ENCODE measurements at regions not wholly inside any gene's neighbourhood (a gene's known extent, or its start where the extent isn't known, plus 50 kb on each side); places are given as distances from the start of the nearest gene placed in this dataset.

DNA sequence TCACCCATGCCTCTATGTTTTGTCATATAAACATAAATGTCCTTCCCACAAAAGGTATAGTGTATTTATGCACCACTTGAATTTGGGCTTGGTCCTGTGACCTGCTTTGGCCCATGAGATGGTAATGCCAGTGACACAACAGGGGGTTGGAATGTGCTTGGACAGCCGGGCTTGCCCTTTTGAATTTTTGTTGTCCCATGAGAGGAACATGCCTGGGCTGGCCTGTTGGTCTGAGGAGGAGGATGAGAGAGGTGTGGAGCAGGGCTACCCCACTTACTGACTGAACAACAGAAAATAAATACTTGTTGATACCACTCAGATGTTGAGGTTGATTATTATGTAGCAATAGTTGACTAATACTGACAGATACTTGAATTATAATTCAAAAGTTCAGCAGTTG, 63.2 kb upstream of the TCF4 start:
- no peak overlapping the region for H3K27ac ChIP-seq (ENCODE audit: low read length)
- in situ Hi-C loops (cut with HindIII; ENCODE audit: low pct_unique_long_range_greater_than_20kb, low sequenced_read_pairs) = no loop called here
- POLR2A ChIA-PET = no interaction called here
- CTCF ChIA-PET = no interaction called here
- no peaks in the 10 kb centered on the region for H3K36me3 ChIP-seq (ENCODE audit: control insufficient read depth, insufficient read depth, low read length)
- DNase-seq (ENCODE audit: low read depth, low spot score) (no peak), ATAC-seq (no peak)
- TF ChIP-seq SIN3A (IDR thresholded peaks at IDR 0.05; ENCODE audit: borderline replicate concordance, insufficient read depth, low read depth, low read length) = no peak
- TF ChIP-seq, protein P1, sequence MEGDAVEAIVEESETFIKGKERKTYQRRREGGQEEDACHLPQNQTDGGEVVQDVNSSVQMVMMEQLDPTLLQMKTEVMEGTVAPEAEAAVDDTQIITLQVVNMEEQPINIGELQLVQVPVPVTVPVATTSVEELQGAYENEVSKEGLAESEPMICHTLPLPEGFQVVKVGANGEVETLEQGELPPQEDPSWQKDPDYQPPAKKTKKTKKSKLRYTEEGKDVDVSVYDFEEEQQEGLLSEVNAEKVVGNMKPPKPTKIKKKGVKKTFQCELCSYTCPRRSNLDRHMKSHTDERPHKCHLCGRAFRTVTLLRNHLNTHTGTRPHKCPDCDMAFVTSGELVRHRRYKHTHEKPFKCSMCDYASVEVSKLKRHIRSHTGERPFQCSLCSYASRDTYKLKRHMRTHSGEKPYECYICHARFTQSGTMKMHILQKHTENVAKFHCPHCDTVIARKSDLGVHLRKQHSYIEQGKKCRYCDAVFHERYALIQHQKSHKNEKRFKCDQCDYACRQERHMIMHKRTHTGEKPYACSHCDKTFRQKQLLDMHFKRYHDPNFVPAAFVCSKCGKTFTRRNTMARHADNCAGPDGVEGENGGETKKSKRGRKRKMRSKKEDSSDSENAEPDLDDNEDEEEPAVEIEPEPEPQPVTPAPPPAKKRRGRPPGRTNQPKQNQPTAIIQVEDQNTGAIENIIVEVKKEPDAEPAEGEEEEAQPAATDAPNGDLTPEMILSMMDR (IDR thresholded peaks at IDR 0.05) = no peak
- TF ChIP-seq, protein P2, sequence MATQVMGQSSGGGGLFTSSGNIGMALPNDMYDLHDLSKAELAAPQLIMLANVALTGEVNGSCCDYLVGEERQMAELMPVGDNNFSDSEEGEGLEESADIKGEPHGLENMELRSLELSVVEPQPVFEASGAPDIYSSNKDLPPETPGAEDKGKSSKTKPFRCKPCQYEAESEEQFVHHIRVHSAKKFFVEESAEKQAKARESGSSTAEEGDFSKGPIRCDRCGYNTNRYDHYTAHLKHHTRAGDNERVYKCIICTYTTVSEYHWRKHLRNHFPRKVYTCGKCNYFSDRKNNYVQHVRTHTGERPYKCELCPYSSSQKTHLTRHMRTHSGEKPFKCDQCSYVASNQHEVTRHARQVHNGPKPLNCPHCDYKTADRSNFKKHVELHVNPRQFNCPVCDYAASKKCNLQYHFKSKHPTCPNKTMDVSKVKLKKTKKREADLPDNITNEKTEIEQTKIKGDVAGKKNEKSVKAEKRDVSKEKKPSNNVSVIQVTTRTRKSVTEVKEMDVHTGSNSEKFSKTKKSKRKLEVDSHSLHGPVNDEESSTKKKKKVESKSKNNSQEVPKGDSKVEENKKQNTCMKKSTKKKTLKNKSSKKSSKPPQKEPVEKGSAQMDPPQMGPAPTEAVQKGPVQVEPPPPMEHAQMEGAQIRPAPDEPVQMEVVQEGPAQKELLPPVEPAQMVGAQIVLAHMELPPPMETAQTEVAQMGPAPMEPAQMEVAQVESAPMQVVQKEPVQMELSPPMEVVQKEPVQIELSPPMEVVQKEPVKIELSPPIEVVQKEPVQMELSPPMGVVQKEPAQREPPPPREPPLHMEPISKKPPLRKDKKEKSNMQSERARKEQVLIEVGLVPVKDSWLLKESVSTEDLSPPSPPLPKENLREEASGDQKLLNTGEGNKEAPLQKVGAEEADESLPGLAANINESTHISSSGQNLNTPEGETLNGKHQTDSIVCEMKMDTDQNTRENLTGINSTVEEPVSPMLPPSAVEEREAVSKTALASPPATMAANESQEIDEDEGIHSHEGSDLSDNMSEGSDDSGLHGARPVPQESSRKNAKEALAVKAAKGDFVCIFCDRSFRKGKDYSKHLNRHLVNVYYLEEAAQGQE (IDR thresholded peaks at IDR 0.05; ENCODE audit: insufficient read depth in 1 of 2, low read depth in 2 of 2, low read length in 1 of 2) = no peak
- no peak for TF ChIP-seq POLR2AphosphoS5 (IDR thresholded peaks at IDR 0.05; ENCODE audit: low read depth, low read length)
- no peak for TF ChIP-seq TCF7L2 (IDR thresholded peaks at IDR 0.05; ENCODE audit: low read depth, low read length)
- no peaks in the 10 kb centered on the region for H3K27me3 ChIP-seq (ENCODE audit: control insufficient read depth, insufficient read depth, low read length)
- intact Hi-C loops (cut with micrococcal nuclease; ENCODE audit: unreplicated experiment) = no loop called here
- BruUV-seq (replicated peaks) = no TSS peak
- H3K9me3 ChIP-seq (ENCODE audit: control insufficient read depth, insufficient read depth, low read depth, low read length) = no peaks in the 10 kb centered on the region
- H3K4me3 ChIP-seq (ENCODE audit: low read depth in 2 of 2, low read length in 2 of 2) = no peak overlapping the region
- no peaks in the 10 kb centered on the region for H3K4me1 ChIP-seq (ENCODE audit: control insufficient read depth, insufficient read depth, low read length)

DNA sequence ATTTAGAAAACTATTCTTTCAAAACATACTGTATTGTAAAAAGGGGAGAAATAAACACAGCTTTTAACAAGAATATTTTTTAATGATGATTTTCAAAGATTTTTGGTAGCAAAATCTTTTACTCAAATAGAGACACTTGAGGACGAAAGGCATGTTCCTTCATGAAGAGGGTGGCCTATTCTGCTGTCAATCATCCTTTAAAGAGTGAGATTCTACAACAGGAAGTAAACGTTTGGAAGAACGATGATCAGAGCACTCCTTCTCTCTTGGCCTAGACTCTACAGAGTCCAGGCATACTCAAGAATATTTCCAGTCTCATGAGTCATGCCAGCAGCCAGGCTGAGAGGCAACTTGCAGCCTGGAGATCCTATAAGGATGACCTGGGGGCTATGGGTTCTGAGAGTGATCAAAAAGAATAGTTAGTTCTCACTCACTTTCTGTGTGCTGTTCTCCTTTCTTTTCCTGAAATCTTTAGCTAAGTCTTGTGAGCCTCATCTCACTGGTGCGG, 62.4 kb upstream of the TCF4 start:
- no peaks in the 10 kb centered on the region for H3K9me3 ChIP-seq (ENCODE audit: control insufficient read depth, insufficient read depth, low read depth, low read length)
- no peaks in the 10 kb centered on the region for H3K36me3 ChIP-seq (ENCODE audit: control insufficient read depth, insufficient read depth, low read length)
- H3K4me3 ChIP-seq (ENCODE audit: low read depth in 2 of 2, low read length in 2 of 2) = no peak overlapping the region
- in situ Hi-C loops (cut with HindIII; ENCODE audit: low pct_unique_long_range_greater_than_20kb, low sequenced_read_pairs) (no loop called here), intact Hi-C loops (cut with micrococcal nuclease; ENCODE audit: unreplicated experiment) (no loop called here)
- no peaks in the 10 kb centered on the region for H3K4me1 ChIP-seq (ENCODE audit: control insufficient read depth, insufficient read depth, low read length)
- H3K27me3 ChIP-seq (ENCODE audit: control insufficient read depth, insufficient read depth, low read length) = no peaks in the 10 kb centered on the region
- DNase-seq (ENCODE audit: low read depth, low spot score) = no peak
- H3K27ac ChIP-seq (ENCODE audit: low read length) = no peak overlapping the region
- BruUV-seq (replicated peaks) = no TSS peak
- ChIA-PET CTCF (no interaction called here), POLR2A (no interaction called here)
- no peak for ATAC-seq
- TF ChIP-seq TCF7L2 (IDR thresholded peaks at IDR 0.05; ENCODE audit: low read depth, low read length) (no peak), SIN3A (IDR thresholded peaks at IDR 0.05; ENCODE audit: borderline replicate concordance, insufficient read depth, low read depth, low read length) (no peak), POLR2AphosphoS5 (IDR thresholded peaks at IDR 0.05; ENCODE audit: low read depth, low read length) (no peak)
- TF ChIP-seq, protein P1 (IDR thresholded peaks at IDR 0.05) = no peak
- TF ChIP-seq, protein P2 (IDR thresholded peaks at IDR 0.05; ENCODE audit: insufficient read depth in 1 of 2, low read depth in 2 of 2, low read length in 1 of 2) = no peak

All from Panc1 (cell line).